HEK293 (cell line): ENCODE measurements at regions not wholly inside any gene's neighbourhood (a gene's known extent, or its start where the extent isn't known, plus 50 kb on each side); places are given as distances from the start of the nearest gene placed in this dataset.

Source experiments
- CTCF ChIA-PET: fragments of 350-600 bp; formaldehyde crosslinking; extraction: SDS; loops from one replicate; lab custom pipeline; 2021; ENCODE audit warnings: antibody characterized with exemption; lab: Yijun Ruan, JAX
- POLR2A ChIA-PET: fragments of 300-600 bp; formaldehyde crosslinking; extraction: SDS; loops from one replicate; lab custom pipeline; 2020; ENCODE audit warnings: antibody characterized with exemption, inconsistent platforms; lab: Yijun Ruan, JAX
- H3K27ac ChIP-seq: fragments of 200-500 bp; sonication (Bioruptor generic); 2 replicates; pipeline ENCODE4 v1.5.1; 2014; ENCODE audit warnings: low read depth, low read length, control low read depth, inconsistent platforms; ENCODE audit errors: extremely low read depth
- H3K36me3 ChIP-seq, 2 experiments: fragments of 200-500 bp in 1 of 2; sonication (Bioruptor generic) in 1 of 2; 1 replicate in 1 of 2; 2 replicates in 1 of 2; pipeline ENCODE4 v1.5.1; 2014 to 2017; ENCODE audit warnings: inconsistent platforms in 2 of 2, low read length in 2 of 2; ENCODE audit not compliant: control insufficient read depth in 2 of 2, insufficient read depth in 1 of 2
- H3K4me1 ChIP-seq: fragments of 200-500 bp; sonication (Bioruptor generic); 2 replicates; pipeline ENCODE4 v1.5.1; 2014; ENCODE audit warnings: mild to moderate bottlenecking, low read length, inconsistent platforms; ENCODE audit not compliant: control insufficient read depth, insufficient read depth
- H3K4me3 ChIP-seq: 2 replicates; pipeline ENCODE4 v1.5.1; 2011; ENCODE audit warnings: low read depth, mild to moderate bottlenecking, control low read depth, low read length, moderate library complexity
- H3K9me3 ChIP-seq: fragments of 200-500 bp; sonication (Bioruptor generic); 2 replicates; pipeline ENCODE4 v1.5.1; 2014; ENCODE audit warnings: low read depth, low read length, inconsistent platforms; ENCODE audit not compliant: control insufficient read depth, insufficient read depth
- EGR2 ChIP-seq: fragments of 450-650 bp; formaldehyde crosslinking; IDR thresholded peaks from 2 replicates; pipeline ENCODE4 v1.5.1; 2016; ENCODE audit warnings: low read depth, missing biosample characterization, missing genetic modification characterization
- IKZF3 ChIP-seq: fragments of 450-650 bp; IDR thresholded peaks from 2 replicates; pipeline ENCODE4 v1.5.0; 2018; ENCODE audit warnings: missing biosample characterization, mild to moderate bottlenecking, missing genetic modification characterization, moderate library complexity
- KLF7 ChIP-seq: fragments of 450-650 bp; formaldehyde crosslinking; IDR thresholded peaks from 2 replicates; pipeline ENCODE4 v1.5.1; 2016; ENCODE audit warnings: missing biosample characterization, missing genetic modification characterization, borderline replicate concordance
- KLF9 ChIP-seq: fragments of 450-650 bp; formaldehyde crosslinking; IDR thresholded peaks from 2 replicates; pipeline ENCODE4 v1.5.1; 2016; ENCODE audit warnings: missing biosample characterization, missing genetic modification characterization, low read depth
- SETDB1 ChIP-seq: IDR thresholded peaks from one replicate; pipeline ENCODE4 v1.6.1; 2017; ENCODE audit warnings: mild to moderate bottlenecking, low read length, moderate library complexity, mixed read lengths; ENCODE audit not compliant: insufficient read length
- SP7 ChIP-seq: fragments of 450-650 bp; formaldehyde crosslinking; IDR thresholded peaks from 2 replicates; pipeline ENCODE4 v1.5.1; 2016; ENCODE audit warnings: missing biosample characterization, missing genetic modification characterization
- TCF7L2 ChIP-seq: IDR thresholded peaks from 2 replicates; pipeline ENCODE4 v1.6.1; 2011; ENCODE audit warnings: low read depth, mild to moderate bottlenecking, inconsistent platforms, low read length, moderate library complexity, borderline replicate concordance
- TRIM28 ChIP-seq: IDR thresholded peaks from 2 replicates; pipeline ENCODE4 v1.6.1; 2011; ENCODE audit warnings: low read length, control low read depth, borderline replicate concordance
- YY1 ChIP-seq: fragments of 450-650 bp; formaldehyde crosslinking; IDR thresholded peaks from 2 replicates; pipeline ENCODE4 v1.5.1; 2018; ENCODE audit warnings: missing biosample characterization, missing genetic modification characterization
- ZFHX2 ChIP-seq: fragments of 450-650 bp; formaldehyde crosslinking; conservative IDR thresholded peaks from 2 replicates; pipeline ENCODE4 v1.5.1; 2016; ENCODE audit warnings: missing biosample characterization, missing genetic modification characterization
- ZIC2 ChIP-seq: fragments of 450-650 bp; formaldehyde crosslinking; IDR thresholded peaks from 2 replicates; pipeline ENCODE4 v1.5.1; 2016; ENCODE audit warnings: missing biosample characterization, missing genetic modification characterization
- ZNF114 ChIP-seq: fragments of 450-650 bp; formaldehyde crosslinking; IDR thresholded peaks from 2 replicates; pipeline ENCODE4 v1.5.0; 2017; ENCODE audit warnings: missing biosample characterization, missing genetic modification characterization
- ZNF174 ChIP-seq: fragments of 450-650 bp; formaldehyde crosslinking; IDR thresholded peaks from 2 replicates; pipeline ENCODE4 v1.5.0; 2017; ENCODE audit warnings: missing biosample characterization, mild to moderate bottlenecking, missing genetic modification characterization
- ZNF394 ChIP-seq: fragments of 450-650 bp; formaldehyde crosslinking; IDR thresholded peaks from 2 replicates; pipeline ENCODE4 v1.5.1; 2016; ENCODE audit warnings: missing biosample characterization, missing genetic modification characterization, mild to moderate bottlenecking, moderate library complexity, borderline replicate concordance
- ZNF426 ChIP-seq: fragments of 450-650 bp; formaldehyde crosslinking; IDR thresholded peaks from 2 replicates; pipeline ENCODE4 v1.5.1; 2017; ENCODE audit warnings: missing biosample characterization, missing genetic modification characterization, mild to moderate bottlenecking, inconsistent platforms, moderate library complexity
- ZNF501 ChIP-seq: fragments of 450-650 bp; formaldehyde crosslinking; IDR thresholded peaks from 2 replicates; pipeline ENCODE4 v1.5.1; 2016; ENCODE audit warnings: missing biosample characterization, missing genetic modification characterization
- ZNF600 ChIP-seq: fragments of 450-650 bp; formaldehyde crosslinking; IDR thresholded peaks from 2 replicates; pipeline ENCODE4 v1.5.1; 2016; ENCODE audit warnings: missing biosample characterization, missing genetic modification characterization
- ZNF664 ChIP-seq: fragments of 450-650 bp; formaldehyde crosslinking; IDR thresholded peaks from 2 replicates; pipeline ENCODE4 v1.5.1; 2016; ENCODE audit warnings: missing biosample characterization, missing genetic modification characterization
- ZNF701 ChIP-seq: fragments of 450-650 bp; formaldehyde crosslinking; IDR thresholded peaks from 2 replicates; pipeline ENCODE4 v1.5.1; 2016; ENCODE audit warnings: missing biosample characterization, missing genetic modification characterization
- ZNF837 ChIP-seq: fragments of 450-650 bp; formaldehyde crosslinking; IDR thresholded peaks from 2 replicates; pipeline ENCODE4 v1.5.1; 2016; ENCODE audit warnings: missing biosample characterization, missing genetic modification characterization
- ZXDB ChIP-seq: fragments of 450-650 bp; formaldehyde crosslinking; IDR thresholded peaks from 2 replicates; pipeline ENCODE4 v1.5.1; 2016; ENCODE audit warnings: missing biosample characterization, missing genetic modification characterization
- TF ChIP-seq, protein P1 (sequence below): fragments of 450-650 bp; formaldehyde crosslinking; IDR thresholded peaks from 2 replicates; pipeline ENCODE4 v1.5.1; 2017; ENCODE audit warnings: missing biosample characterization, missing genetic modification characterization
- TF ChIP-seq, protein P2 (sequence below): fragments of 450-650 bp; formaldehyde crosslinking; IDR thresholded peaks from 2 replicates; pipeline ENCODE4 v1.5.1; 2016; ENCODE audit warnings: missing biosample characterization, missing genetic modification characterization
- TF ChIP-seq, protein P3 (sequence below): fragments of 450-650 bp; formaldehyde crosslinking; IDR thresholded peaks from 2 replicates; pipeline ENCODE4 v1.5.1; 2016; ENCODE audit warnings: missing biosample characterization, missing genetic modification characterization
- TF ChIP-seq, protein P4 (sequence below): fragments of 450-650 bp; formaldehyde crosslinking; IDR thresholded peaks from 2 replicates; pipeline ENCODE4 v1.5.1; 2016; ENCODE audit warnings: missing biosample characterization, missing genetic modification characterization

DNA sequence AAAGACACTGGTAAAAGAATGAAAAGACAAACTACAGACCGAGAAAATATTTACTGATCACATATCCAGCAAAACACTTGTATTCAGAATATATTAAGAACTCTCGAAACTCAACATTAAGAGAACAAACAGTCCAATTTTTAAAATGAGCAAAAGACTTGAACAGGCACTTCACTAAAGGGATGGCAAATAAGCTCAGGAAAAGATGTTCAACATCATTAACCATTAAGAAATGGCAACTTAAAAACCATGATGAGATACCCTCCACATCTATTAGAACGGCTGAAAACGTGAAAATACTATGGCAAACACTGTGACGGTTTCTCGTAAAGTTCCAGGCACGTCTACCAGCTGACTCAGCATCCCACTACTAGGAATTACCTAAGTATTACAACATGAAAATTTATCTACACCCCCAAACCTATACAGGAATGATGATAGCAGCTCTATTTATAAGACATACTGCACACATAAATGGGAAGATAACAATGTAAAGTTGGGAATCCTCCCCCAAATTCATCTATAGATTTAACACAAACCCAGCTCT is 86.1 kb upstream of the PROK2 start:
- Histone ChIP-seq H3K4me3 (no peak overlapping the region), H3K27ac (no peak overlapping the region), H3K9me3 (no peaks in the 10 kb centered on the region), H3K36me3 (no peaks in the 10 kb centered on the region), H3K4me1 (peaks cover 9% of the 10 kb centered on the region; the same call in 1 of the 2 replicates)
- ChIA-PET CTCF (interaction anchor here (0.7 to 1.0 kb wide), 4 partner anchors 141 to 1030 kb away, joined by 3 to 7 read pairs (median 4); no protein-coding TSS in a partner anchor), POLR2A (no interaction called here)
- TF ChIP-seq ZNF837 (tag by site-specific recombination) (no peak), ZNF426 (tag by site-specific recombination) (no peak), SETDB1 (peak; percentile 62)

DNA sequence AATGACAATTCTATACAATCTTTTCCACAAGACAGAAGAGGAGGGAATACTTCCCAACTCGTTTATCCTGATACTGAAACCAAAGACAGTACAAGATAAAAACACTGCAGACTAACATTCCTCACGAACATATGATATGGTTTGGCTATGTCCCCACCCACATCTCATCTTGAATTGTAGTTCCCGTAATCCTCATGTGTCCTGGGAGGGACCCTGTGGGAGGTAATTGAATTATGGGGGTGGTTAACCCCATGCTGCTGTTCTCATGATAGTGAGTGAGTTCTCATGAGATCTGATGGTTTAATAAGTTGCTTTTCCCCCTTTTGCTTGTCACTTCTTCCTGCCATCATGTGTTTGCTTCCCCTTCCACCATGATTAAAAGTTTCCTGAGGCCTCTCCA is 83.9 kb upstream of the PROK2 start:
- POLR2A ChIA-PET = no interaction called here
- TF ChIP-seq ZNF501 (no peak), KLF7 (tag by site-specific recombination) (no peak), SP7 (tag by site-specific recombination) (0 out of 2 replicates have a peak, but pooled peaks have one; percentile 29), ZNF664 (no peak), TRIM28 (no peak), EGR2 (tag by site-specific recombination) (peak; percentile 79), ZNF394 (tag by site-specific recombination) (no peak), ZFHX2 (tag by site-specific recombination) (peak; percentile 87), ZNF600 (tag by site-specific recombination) (no peak), ZIC2 (tag by site-specific recombination) (peak; percentile 28; the same call in 1 of the 2 replicates)
- TF ChIP-seq, protein P1, sequence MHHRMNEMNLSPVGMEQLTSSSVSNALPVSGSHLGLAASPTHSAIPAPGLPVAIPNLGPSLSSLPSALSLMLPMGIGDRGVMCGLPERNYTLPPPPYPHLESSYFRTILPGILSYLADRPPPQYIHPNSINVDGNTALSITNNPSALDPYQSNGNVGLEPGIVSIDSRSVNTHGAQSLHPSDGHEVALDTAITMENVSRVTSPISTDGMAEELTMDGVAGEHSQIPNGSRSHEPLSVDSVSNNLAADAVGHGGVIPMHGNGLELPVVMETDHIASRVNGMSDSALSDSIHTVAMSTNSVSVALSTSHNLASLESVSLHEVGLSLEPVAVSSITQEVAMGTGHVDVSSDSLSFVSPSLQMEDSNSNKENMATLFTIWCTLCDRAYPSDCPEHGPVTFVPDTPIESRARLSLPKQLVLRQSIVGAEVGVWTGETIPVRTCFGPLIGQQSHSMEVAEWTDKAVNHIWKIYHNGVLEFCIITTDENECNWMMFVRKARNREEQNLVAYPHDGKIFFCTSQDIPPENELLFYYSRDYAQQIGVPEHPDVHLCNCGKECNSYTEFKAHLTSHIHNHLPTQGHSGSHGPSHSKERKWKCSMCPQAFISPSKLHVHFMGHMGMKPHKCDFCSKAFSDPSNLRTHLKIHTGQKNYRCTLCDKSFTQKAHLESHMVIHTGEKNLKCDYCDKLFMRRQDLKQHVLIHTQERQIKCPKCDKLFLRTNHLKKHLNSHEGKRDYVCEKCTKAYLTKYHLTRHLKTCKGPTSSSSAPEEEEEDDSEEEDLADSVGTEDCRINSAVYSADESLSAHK = no peak
- TF ChIP-seq, protein P2, sequence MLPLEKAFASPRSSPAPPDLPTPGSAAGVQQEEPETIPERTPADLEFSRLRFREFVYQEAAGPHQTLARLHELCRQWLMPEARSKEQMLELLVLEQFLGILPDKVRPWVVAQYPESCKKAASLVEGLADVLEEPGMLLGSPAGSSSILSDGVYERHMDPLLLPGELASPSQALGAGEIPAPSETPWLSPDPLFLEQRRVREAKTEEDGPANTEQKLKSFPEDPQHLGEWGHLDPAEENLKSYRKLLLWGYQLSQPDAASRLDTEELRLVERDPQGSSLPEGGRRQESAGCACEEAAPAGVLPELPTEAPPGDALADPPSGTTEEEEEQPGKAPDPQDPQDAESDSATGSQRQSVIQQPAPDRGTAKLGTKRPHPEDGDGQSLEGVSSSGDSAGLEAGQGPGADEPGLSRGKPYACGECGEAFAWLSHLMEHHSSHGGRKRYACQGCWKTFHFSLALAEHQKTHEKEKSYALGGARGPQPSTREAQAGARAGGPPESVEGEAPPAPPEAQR (tag by site-specific recombination) = no peak
- TF ChIP-seq, all 188 proteins: peak for 4
- Histone ChIP-seq H3K36me3 (no peaks in the 10 kb centered on the region), H3K9me3 (no peaks in the 10 kb centered on the region), H3K4me1 (peaks cover 6% of the 10 kb centered on the region; the same call in 1 of the 2 replicates), H3K27ac (no peak overlapping the region), H3K4me3 (no peak overlapping the region)
- CTCF ChIA-PET = interaction anchor here (0.7 kb wide), 1 partner anchor 114 kb away, joined by 3 read pairs; no protein-coding TSS in a partner anchor

DNA sequence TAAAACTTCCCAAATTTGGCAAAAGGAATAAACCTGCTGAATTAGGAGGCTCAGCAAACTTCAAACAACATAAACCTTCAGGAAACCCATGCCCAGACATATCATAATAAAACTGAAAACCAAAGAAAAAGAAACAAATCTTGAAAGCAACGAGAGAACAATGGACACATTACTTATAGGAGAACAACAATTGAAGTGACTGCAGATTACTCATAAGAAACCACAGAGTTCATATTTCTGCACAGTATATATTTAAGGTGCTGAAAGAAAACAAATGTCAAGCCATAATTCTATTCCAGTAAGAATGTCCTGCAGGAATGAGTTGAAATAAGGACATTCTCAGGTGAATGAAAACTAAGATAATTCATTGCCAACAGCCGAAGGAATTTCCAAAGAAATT is 80.8 kb upstream of the PROK2 start:
- no peak overlapping the region for H3K27ac ChIP-seq
- TF ChIP-seq ZNF174 (tag by site-specific recombination) (no peak), ZNF114 (tag by site-specific recombination) (no peak), ZXDB (tag by site-specific recombination) (no peak), TCF7L2 (no peak), ZNF701 (tag by site-specific recombination) (no peak), YY1 (tag by site-specific recombination) (no peak), KLF9 (tag by site-specific recombination) (no peak), IKZF3 (tag by site-specific recombination) (no peak)
- TF ChIP-seq, protein P1 = no peak
- TF ChIP-seq, protein P3, sequence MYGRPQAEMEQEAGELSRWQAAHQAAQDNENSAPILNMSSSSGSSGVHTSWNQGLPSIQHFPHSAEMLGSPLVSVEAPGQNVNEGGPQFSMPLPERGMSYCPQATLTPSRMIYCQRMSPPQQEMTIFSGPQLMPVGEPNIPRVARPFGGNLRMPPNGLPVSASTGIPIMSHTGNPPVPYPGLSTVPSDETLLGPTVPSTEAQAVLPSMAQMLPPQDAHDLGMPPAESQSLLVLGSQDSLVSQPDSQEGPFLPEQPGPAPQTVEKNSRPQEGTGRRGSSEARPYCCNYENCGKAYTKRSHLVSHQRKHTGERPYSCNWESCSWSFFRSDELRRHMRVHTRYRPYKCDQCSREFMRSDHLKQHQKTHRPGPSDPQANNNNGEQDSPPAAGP (tag by site-specific recombination) = no peak
- TF ChIP-seq, protein P4, sequence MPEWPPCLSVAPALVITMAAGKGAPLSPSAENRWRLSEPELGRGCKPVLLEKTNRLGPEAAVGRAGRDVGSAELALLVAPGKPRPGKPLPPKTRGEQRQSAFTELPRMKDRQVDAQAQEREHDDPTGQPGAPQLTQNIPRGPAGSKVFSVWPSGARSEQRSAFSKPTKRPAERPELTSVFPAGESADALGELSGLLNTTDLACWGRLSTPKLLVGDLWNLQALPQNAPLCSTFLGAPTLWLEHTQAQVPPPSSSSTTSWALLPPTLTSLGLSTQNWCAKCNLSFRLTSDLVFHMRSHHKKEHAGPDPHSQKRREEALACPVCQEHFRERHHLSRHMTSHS (tag by site-specific recombination) = no peak

More for the DNA sequence above, 80.8 kb upstream of the PROK2 start:
- Histone ChIP-seq H3K36me3 (no peaks in the 10 kb centered on the region), H3K4me1 (no peaks in the 10 kb centered on the region), H3K4me3 (no peak overlapping the region), H3K9me3 (no peaks in the 10 kb centered on the region)
- ChIA-PET POLR2A (no interaction called here), CTCF (no interaction called here)
